ENCODE measurements at regions not wholly inside any gene's neighbourhood (a gene's known extent, or its start where the extent isn't known, plus 50 kb on each side); places are given as distances from the start of the nearest gene placed in this dataset.

- DNase-seq = no peak
- H3K4me1 Mint-ChIP-seq = no peaks in the 10 kb centered on the region
- H3K4me3 Mint-ChIP-seq = no peak overlapping the region
- no peak for ATAC-seq
- CTCF ChIA-PET = no interaction called here
- H3K36me3 Mint-ChIP-seq = no peaks in the 10 kb centered on the region
- H3K9me3 Mint-ChIP-seq (ENCODE audit: low read depth) = no peaks in the 10 kb centered on the region
- no peak overlapping the region for H3K27ac Mint-ChIP-seq
- peaks cover 3% of the 10 kb centered on the region for H3K27me3 Mint-ChIP-seq
Measured at GRCh38 chr4:41409594-41409895, 128.4 kb upstream of the LIMCH1 start.

GRCh38 chr4:41410049-41410448, 127.9 kb upstream of the LIMCH1 start:
- Mint-ChIP-seq H3K36me3 (no peaks in the 10 kb centered on the region), H3K27ac (no peak overlapping the region), H3K4me3 (no peak overlapping the region), H3K9me3 (ENCODE audit: low read depth) (no peaks in the 10 kb centered on the region), H3K4me1 (no peaks in the 10 kb centered on the region), H3K27me3 (peaks cover 3% of the 10 kb centered on the region)
- CTCF ChIA-PET = no interaction called here
- ATAC-seq (no peak), DNase-seq (no peak)

- DNase-seq (no peak), ATAC-seq (no peak)
- Mint-ChIP-seq H3K9me3 (ENCODE audit: low read depth) (no peaks in the 10 kb centered on the region), H3K4me3 (no peak overlapping the region), H3K4me1 (no peaks in the 10 kb centered on the region), H3K36me3 (no peaks in the 10 kb centered on the region), H3K27ac (no peak overlapping the region), H3K27me3 (peaks cover 3% of the 10 kb centered on the region)
- CTCF ChIA-PET = no interaction called here
Measured at GRCh38 chr4:41413670-41414411, 124.1 kb upstream of the LIMCH1 start.

GRCh38 chr4:41414412-41414779, 123.6 kb upstream of the LIMCH1 start:
- ATAC-seq (no peak), DNase-seq (no peak)
- no peaks in the 10 kb centered on the region for H3K36me3 Mint-ChIP-seq
- no peak overlapping the region for H3K27ac Mint-ChIP-seq
- CTCF ChIA-PET = no interaction called here
- H3K9me3 Mint-ChIP-seq (ENCODE audit: low read depth) = no peaks in the 10 kb centered on the region
- peaks cover 3% of the 10 kb centered on the region for H3K27me3 Mint-ChIP-seq
- H3K4me1 Mint-ChIP-seq = no peaks in the 10 kb centered on the region
- H3K4me3 Mint-ChIP-seq = no peak overlapping the region

GRCh38 chr4:41418444-41418843, 119.5 kb upstream of the LIMCH1 start:
- no peak for DNase-seq
- H3K9me3 Mint-ChIP-seq (ENCODE audit: low read depth) = no peaks in the 10 kb centered on the region
- H3K27me3 Mint-ChIP-seq = peaks cover 3% of the 10 kb centered on the region
- H3K36me3 Mint-ChIP-seq = no peaks in the 10 kb centered on the region
- no peaks in the 10 kb centered on the region for H3K4me1 Mint-ChIP-seq
- CTCF ChIA-PET = no interaction called here
- ATAC-seq = no peak
- H3K4me3 Mint-ChIP-seq = no peak overlapping the region
- no peak overlapping the region for H3K27ac Mint-ChIP-seq

- H3K36me3 Mint-ChIP-seq = no peaks in the 10 kb centered on the region
- ATAC-seq (no peak), DNase-seq (no peak)
- H3K9me3 Mint-ChIP-seq (ENCODE audit: low read depth) = no peaks in the 10 kb centered on the region
- H3K4me1 Mint-ChIP-seq = no peaks in the 10 kb centered on the region
- H3K4me3 Mint-ChIP-seq = no peak overlapping the region
- no peak overlapping the region for H3K27ac Mint-ChIP-seq
- CTCF ChIA-PET = no interaction called here
- no peaks in the 10 kb centered on the region for H3K27me3 Mint-ChIP-seq
Measured at GRCh38 chr4:41420541-41420940, 117.4 kb upstream of the LIMCH1 start.

GRCh38 chr4:41423117-41423516, 114.8 kb upstream of the LIMCH1 start:
- no peaks in the 10 kb centered on the region for H3K27me3 Mint-ChIP-seq
- no peak for DNase-seq
- no peaks in the 10 kb centered on the region for H3K36me3 Mint-ChIP-seq
- H3K9me3 Mint-ChIP-seq (ENCODE audit: low read depth) = peaks cover 2% of the 10 kb centered on the region
- CTCF ChIA-PET = no interaction called here
- no peaks in the 10 kb centered on the region for H3K4me1 Mint-ChIP-seq
- no peak for ATAC-seq
- H3K4me3 Mint-ChIP-seq = no peak overlapping the region
- no peak overlapping the region for H3K27ac Mint-ChIP-seq

GRCh38 chr4:41424522-41424921, 113.4 kb upstream of the LIMCH1 start:
- Mint-ChIP-seq H3K27ac (no peak overlapping the region), H3K27me3 (no peaks in the 10 kb centered on the region), H3K4me3 (no peak overlapping the region), H3K36me3 (no peaks in the 10 kb centered on the region), H3K4me1 (no peaks in the 10 kb centered on the region), H3K9me3 (ENCODE audit: low read depth) (peaks cover 2% of the 10 kb centered on the region)
- no peak for ATAC-seq
- CTCF ChIA-PET = no interaction called here
- DNase-seq = no peak

GRCh38 chr4:41425650-41426049, 112.3 kb upstream of the LIMCH1 start:
- DNase-seq (no peak), ATAC-seq (no peak)
- H3K36me3 Mint-ChIP-seq = no peaks in the 10 kb centered on the region
- CTCF ChIA-PET = no interaction called here
- peaks cover 2% of the 10 kb centered on the region for H3K9me3 Mint-ChIP-seq (ENCODE audit: low read depth)
- H3K4me1 Mint-ChIP-seq = no peaks in the 10 kb centered on the region
- H3K27me3 Mint-ChIP-seq = no peaks in the 10 kb centered on the region
- no peak overlapping the region for H3K27ac Mint-ChIP-seq
- H3K4me3 Mint-ChIP-seq = no peak overlapping the region

- H3K4me3 Mint-ChIP-seq = no peak overlapping the region
- ATAC-seq = no peak
- H3K9me3 Mint-ChIP-seq (ENCODE audit: low read depth) = peaks cover 2% of the 10 kb centered on the region
- H3K27me3 Mint-ChIP-seq = no peaks in the 10 kb centered on the region
- no peak for DNase-seq
- no peaks in the 10 kb centered on the region for H3K4me1 Mint-ChIP-seq
- CTCF ChIA-PET = no interaction called here
- no peak overlapping the region for H3K27ac Mint-ChIP-seq
- no peaks in the 10 kb centered on the region for H3K36me3 Mint-ChIP-seq
Measured at GRCh38 chr4:41426539-41426938, 111.4 kb upstream of the LIMCH1 start.

- ATAC-seq = no peak
- H3K9me3 Mint-ChIP-seq (ENCODE audit: low read depth) = peaks cover 2% of the 10 kb centered on the region
- H3K4me3 Mint-ChIP-seq = no peak overlapping the region
- H3K27me3 Mint-ChIP-seq = no peaks in the 10 kb centered on the region
- DNase-seq = no peak
- no peaks in the 10 kb centered on the region for H3K4me1 Mint-ChIP-seq
- no peaks in the 10 kb centered on the region for H3K36me3 Mint-ChIP-seq
- CTCF ChIA-PET = no interaction called here
- no peak overlapping the region for H3K27ac Mint-ChIP-seq
Measured at GRCh38 chr4:41427306-41427882, 110.6 kb upstream of the LIMCH1 start.

- Mint-ChIP-seq H3K4me3 (no peak overlapping the region), H3K36me3 (no peaks in the 10 kb centered on the region), H3K27me3 (no peaks in the 10 kb centered on the region), H3K27ac (no peak overlapping the region), H3K4me1 (no peaks in the 10 kb centered on the region), H3K9me3 (ENCODE audit: low read depth) (peaks cover 2% of the 10 kb centered on the region)
- DNase-seq (no peak), ATAC-seq (no peak)
- CTCF ChIA-PET = no interaction called here
Measured at GRCh38 chr4:41427931-41428600, 109.9 kb upstream of the LIMCH1 start.

GRCh38 chr4:41428601-41429279, 109.2 kb upstream of the LIMCH1 start:
- no peak overlapping the region for H3K4me3 Mint-ChIP-seq
- no peaks in the 10 kb centered on the region for H3K4me1 Mint-ChIP-seq
- no peaks in the 10 kb centered on the region for H3K36me3 Mint-ChIP-seq
- peaks cover 2% of the 10 kb centered on the region for H3K9me3 Mint-ChIP-seq (ENCODE audit: low read depth)
- H3K27ac Mint-ChIP-seq = no peak overlapping the region
- no peak for DNase-seq
- ATAC-seq = no peak
- CTCF ChIA-PET = no interaction called here
- no peaks in the 10 kb centered on the region for H3K27me3 Mint-ChIP-seq

GRCh38 chr4:41429280-41429669, 108.7 kb upstream of the LIMCH1 start:
- ATAC-seq (no peak), DNase-seq (no peak)
- CTCF ChIA-PET = no interaction called here
- Mint-ChIP-seq H3K4me3 (no peak overlapping the region), H3K27ac (no peak overlapping the region), H3K27me3 (no peaks in the 10 kb centered on the region), H3K4me1 (no peaks in the 10 kb centered on the region), H3K36me3 (no peaks in the 10 kb centered on the region), H3K9me3 (ENCODE audit: low read depth) (peaks cover 2% of the 10 kb centered on the region)
